OCI-LY1 (cell line): ENCODE measurements at regions not wholly inside any gene's neighbourhood (a gene's known extent, or its start where the extent isn't known, plus 50 kb on each side); places are given as distances from the start of the nearest gene placed in this dataset.

Source experiments
- H2AFZ ChIP-seq: fragments of 200-600 bp; sonication (generic), shearing (Covaris generic); 2 replicates; pipeline ENCODE4 v1.6.0; 2014; ENCODE audit warnings: antibody characterized with exemption, mild to moderate bottlenecking, low read length
- H3F3A ChIP-seq: fragments of 200-600 bp; sonication (generic), shearing (Covaris generic); 2 replicates; pipeline ENCODE4 v1.6.0; 2014; ENCODE audit warnings: mild to moderate bottlenecking, antibody characterized with exemption, low read length, moderate library complexity; ENCODE audit not compliant: insufficient read depth
- H3K27ac ChIP-seq: fragments of 200-600 bp; sonication (generic); 2 replicates; pipeline ENCODE4 v1.5.1; 2014; ENCODE audit warnings: low read length, mixed run types, mild to moderate bottlenecking, low read depth; ENCODE audit not compliant: poor library complexity, severe bottlenecking
- H3K27me3 ChIP-seq: fragments of 200-600 bp; sonication (generic); 2 replicates; pipeline ENCODE4 v1.6.0; 2014; ENCODE audit warnings: antibody characterized with exemption, mild to moderate bottlenecking, low read length, moderate library complexity; ENCODE audit not compliant: insufficient read depth
- H3K36me3 ChIP-seq: fragments of 200-600 bp; sonication (generic); 2 replicates; pipeline ENCODE4 v1.6.1; 2014; ENCODE audit warnings: mild to moderate bottlenecking, antibody characterized with exemption, low read length, moderate library complexity, mixed read lengths; ENCODE audit not compliant: insufficient read depth
- H3K4me1 ChIP-seq: fragments of 200-600 bp; sonication (generic); 2 replicates; pipeline ENCODE4 v1.5.1; 2014; ENCODE audit warnings: mild to moderate bottlenecking, low read length, moderate library complexity; ENCODE audit not compliant: insufficient read depth, severe bottlenecking
- H3K4me2 ChIP-seq: fragments of 200-600 bp; sonication (generic), shearing (Covaris generic); 2 replicates; pipeline ENCODE4 v1.6.1; 2014; ENCODE audit warnings: low read length
- H3K4me3 ChIP-seq: fragments of 200-600 bp; sonication (generic); 2 replicates; pipeline ENCODE4 v1.5.1; 2014; ENCODE audit warnings: low read length, low read depth, mild to moderate bottlenecking, mixed read lengths; ENCODE audit not compliant: poor library complexity, severe bottlenecking
- H3K79me2 ChIP-seq: fragments of 200-600 bp; shearing (Covaris generic); 2 replicates; pipeline ENCODE4 v1.6.1; 2016; ENCODE audit warnings: mixed run types, low read length, mixed read lengths; ENCODE audit not compliant: insufficient read depth
- H3K9ac ChIP-seq: fragments of 200-600 bp; sonication (generic), shearing (Covaris generic); 2 replicates; pipeline ENCODE4 v1.6.1; 2014; ENCODE audit warnings: mild to moderate bottlenecking, low read length, mixed read lengths
- H3K9me2 ChIP-seq: fragments of 200-600 bp; sonication (generic), shearing (Covaris generic); 2 replicates; pipeline ENCODE4 v1.6.1; 2014; ENCODE audit warnings: low read depth, mild to moderate bottlenecking, low read length, mixed read lengths
- H3K9me3 ChIP-seq: fragments of 200-600 bp; shearing (Covaris generic); 2 replicates; pipeline ENCODE4 v1.6.1; 2014; ENCODE audit warnings: low read length, mixed read lengths
- H4K20me1 ChIP-seq: fragments of 200-600 bp; sonication (generic), shearing (Covaris generic); 2 replicates; pipeline ENCODE4 v1.6.0; 2016; ENCODE audit warnings: mild to moderate bottlenecking, low read length; ENCODE audit not compliant: insufficient read depth
- CTCF ChIP-seq: fragments of 200-600 bp; sonication (generic), shearing (Covaris generic); IDR thresholded peaks from 2 replicates; pipeline ENCODE4 v1.5.1; 2017; ENCODE audit warnings: mild to moderate bottlenecking, antibody characterized with exemption, low read length, moderate library complexity, mixed read lengths
- EZH2 ChIP-seq: fragments of 200-600 bp; sonication (generic), shearing (Covaris generic); IDR thresholded peaks from 2 replicates; pipeline ENCODE4 v1.8.0; 2017; ENCODE audit warnings: borderline replicate concordance, mixed run types, mild to moderate bottlenecking, antibody characterized with exemption, low read length, moderate library complexity, mixed read lengths

DNA sequence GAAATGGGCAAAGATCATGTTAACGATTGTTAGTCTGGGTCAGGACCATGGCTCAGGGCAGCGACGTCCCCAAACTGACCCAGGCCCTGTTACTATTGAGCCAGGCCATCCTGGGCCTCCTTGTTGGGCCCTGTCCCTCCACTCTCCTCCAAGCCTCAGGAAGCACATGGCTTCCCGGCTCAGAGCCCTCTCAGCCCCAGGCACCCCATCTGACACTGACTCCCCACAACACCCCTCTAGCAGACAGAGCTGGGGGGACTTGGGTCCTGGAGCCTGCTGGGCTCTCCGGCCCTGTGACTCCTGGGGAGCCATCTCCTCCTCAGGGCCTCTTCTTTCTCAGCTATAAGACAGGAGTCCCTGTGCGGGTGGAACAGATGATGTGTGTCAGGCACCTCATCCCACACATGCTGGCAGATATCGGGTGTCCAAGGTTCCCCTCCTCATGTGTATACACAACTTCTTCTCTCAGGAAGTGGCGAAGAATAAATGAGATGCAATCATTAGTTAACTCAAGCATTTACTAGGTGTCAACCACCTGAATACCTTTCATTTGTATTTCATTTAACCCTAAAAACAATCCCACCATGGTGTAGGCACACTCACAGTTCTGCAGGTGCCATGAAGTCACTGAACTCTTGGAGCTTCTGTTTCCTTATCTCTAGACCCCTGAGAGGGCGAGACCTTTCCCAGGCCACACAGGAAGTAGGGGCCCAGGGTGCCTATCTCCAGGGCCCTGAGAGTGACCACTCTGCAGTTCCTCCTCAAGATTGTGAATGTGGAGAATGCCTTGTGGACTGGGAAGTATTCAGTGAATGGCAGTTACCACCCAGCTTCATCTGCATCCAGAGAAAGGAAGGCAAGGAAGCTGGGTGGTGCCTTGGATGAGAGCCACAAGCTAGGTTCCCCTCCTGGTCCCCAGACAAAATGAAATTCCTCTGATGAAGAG, 282.5 kb upstream of the TLE3 start:
- no peak overlapping the region for H3K4me2 ChIP-seq
- no peak overlapping the region for H3K27ac ChIP-seq
- no peaks in the 10 kb centered on the region for H4K20me1 ChIP-seq
- no peaks in the 10 kb centered on the region for H3K4me1 ChIP-seq
- H3K36me3 ChIP-seq = no peaks in the 10 kb centered on the region
- H3K9me2 ChIP-seq = no peaks in the 10 kb centered on the region
- no peaks in the 10 kb centered on the region for H3K79me2 ChIP-seq
- no peak overlapping the region for H2AFZ ChIP-seq
- H3K27me3 ChIP-seq = peaks cover 7% of the 10 kb centered on the region; the same call in 1 of the 2 replicates
- H3F3A ChIP-seq = no peaks in the 10 kb centered on the region
- no peak overlapping the region for H3K9ac ChIP-seq
- no peaks in the 10 kb centered on the region for H3K9me3 ChIP-seq
- no peak overlapping the region for H3K4me3 ChIP-seq
- no peak for TF ChIP-seq EZH2
- no peak for TF ChIP-seq CTCF

DNA sequence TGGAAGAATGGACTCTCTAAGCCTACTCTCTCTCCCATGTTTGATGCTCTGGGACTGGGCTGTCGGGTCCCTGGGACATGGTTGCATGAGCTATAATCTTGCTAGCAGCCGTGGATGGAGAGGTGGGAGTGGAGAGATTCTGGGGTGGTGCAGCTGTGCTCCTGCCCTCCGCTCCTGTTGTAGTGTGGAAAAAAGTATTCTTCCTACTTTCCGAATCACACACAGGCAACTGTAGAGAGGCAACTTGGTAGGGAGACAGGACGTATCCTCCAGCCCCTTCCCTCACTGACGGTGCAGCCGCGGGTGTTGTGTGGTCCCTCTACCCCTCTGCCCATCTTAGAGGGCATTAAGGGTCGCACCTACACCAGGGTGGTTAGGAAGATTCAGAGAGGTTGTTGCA, 281.4 kb upstream of the TLE3 start:
- no peak overlapping the region for H3K9ac ChIP-seq
- TF ChIP-seq CTCF (no peak), EZH2 (no peak)
- H3K4me2 ChIP-seq = no peak overlapping the region
- H3K9me2 ChIP-seq = no peaks in the 10 kb centered on the region
- H3F3A ChIP-seq = no peaks in the 10 kb centered on the region
- H3K79me2 ChIP-seq = no peaks in the 10 kb centered on the region
- H3K9me3 ChIP-seq = no peaks in the 10 kb centered on the region
- no peaks in the 10 kb centered on the region for H3K4me1 ChIP-seq
- no peaks in the 10 kb centered on the region for H4K20me1 ChIP-seq
- no peak overlapping the region for H2AFZ ChIP-seq
- no peaks in the 10 kb centered on the region for H3K36me3 ChIP-seq
- H3K4me3 ChIP-seq = no peak overlapping the region
- H3K27me3 ChIP-seq = peaks cover 7% of the 10 kb centered on the region; the same call in 1 of the 2 replicates
- no peak overlapping the region for H3K27ac ChIP-seq

DNA sequence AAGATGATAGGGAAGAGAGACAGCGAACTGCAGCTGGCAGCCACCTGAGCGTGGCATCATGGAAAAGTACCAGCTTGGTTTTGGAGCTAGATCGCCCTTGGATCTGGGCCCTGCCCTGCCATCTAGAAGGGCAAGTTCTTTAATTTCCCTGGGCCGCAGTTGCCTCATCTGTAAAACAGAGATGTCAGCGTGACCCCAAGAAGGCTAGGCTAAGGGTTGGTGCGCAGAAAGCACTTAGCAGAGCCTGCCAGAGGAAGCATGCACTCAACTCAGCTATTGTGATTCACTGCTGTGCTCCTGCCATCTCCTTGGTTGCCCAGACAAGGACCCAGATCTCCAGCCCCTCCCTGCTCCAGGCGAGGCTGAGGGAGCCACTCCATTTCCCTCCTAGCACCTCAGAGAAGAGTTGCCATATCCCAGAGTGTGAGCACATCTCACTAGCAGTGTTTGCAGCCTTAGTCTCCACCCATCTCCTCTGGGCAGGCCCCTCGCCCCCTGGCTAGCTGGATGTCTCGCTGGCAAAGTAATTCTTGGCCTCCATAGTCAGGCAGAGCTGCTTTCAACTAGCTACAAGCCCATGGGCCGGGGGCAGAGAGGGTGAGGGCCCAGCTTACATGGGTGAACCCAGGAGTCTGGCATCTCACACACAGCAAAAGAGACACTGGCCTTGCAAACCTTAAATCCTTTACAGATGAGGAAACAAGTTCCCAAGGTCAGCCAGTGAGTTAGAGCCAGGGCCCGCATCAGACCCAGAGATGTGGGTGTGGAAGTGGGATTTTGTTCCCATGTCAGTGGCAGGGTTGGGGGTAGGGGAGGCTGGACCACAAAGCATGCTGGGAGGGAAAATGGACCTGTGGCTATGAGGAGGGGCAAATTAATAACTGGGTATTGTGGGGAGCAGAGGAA, 280.7 kb upstream of the TLE3 start:
- H4K20me1 ChIP-seq = no peaks in the 10 kb centered on the region
- no peaks in the 10 kb centered on the region for H3K79me2 ChIP-seq
- no peak overlapping the region for H2AFZ ChIP-seq
- no peaks in the 10 kb centered on the region for H3K4me1 ChIP-seq
- H3K9me2 ChIP-seq = no peaks in the 10 kb centered on the region
- no peak for TF ChIP-seq CTCF
- TF ChIP-seq EZH2 = no peak
- no peak overlapping the region for H3K27ac ChIP-seq
- H3K36me3 ChIP-seq = no peaks in the 10 kb centered on the region
- H3K4me3 ChIP-seq = no peak overlapping the region
- H3K27me3 ChIP-seq = peaks cover 7% of the 10 kb centered on the region; the same call in 1 of the 2 replicates
- no peak overlapping the region for H3K4me2 ChIP-seq
- no peaks in the 10 kb centered on the region for H3K9me3 ChIP-seq
- no peaks in the 10 kb centered on the region for H3F3A ChIP-seq
- no peak overlapping the region for H3K9ac ChIP-seq
